ENCODE measurements at regions not wholly inside any gene's neighbourhood (a gene's known extent, or its start where the extent isn't known, plus 50 kb on each side); places are given as distances from the start of the nearest gene placed in this dataset.

DNA sequence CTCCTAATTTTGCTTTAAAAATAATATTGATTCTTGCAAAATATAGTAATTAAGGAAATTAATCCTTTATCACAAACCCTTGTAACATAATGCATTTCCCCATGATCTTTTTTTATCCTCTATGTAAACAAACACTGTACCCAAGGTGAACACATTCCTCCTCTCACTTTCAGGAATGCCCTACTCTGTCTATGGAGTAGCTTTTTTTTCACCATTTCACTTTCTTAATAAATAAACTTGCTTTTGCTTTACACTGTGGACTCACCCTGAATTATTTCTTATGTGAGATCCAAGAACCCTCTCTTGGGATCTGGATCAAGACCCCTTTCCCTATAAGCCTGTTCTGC, 90.5 kb upstream of the LRRN1 start:
- H3K27me3 ChIP-seq (ENCODE audit: insufficient read depth, low read depth, severe bottlenecking), result no peaks in the 10 kb centered on the region
- H3K36me3 ChIP-seq, result no peaks in the 10 kb centered on the region
- H3K9me3 ChIP-seq (ENCODE audit: severe bottlenecking), result no peaks in the 10 kb centered on the region
- H3K4me3 ChIP-seq (ENCODE audit: low read depth, low read length), result no peak overlapping the region
- TF ChIP-seq, protein P1, sequence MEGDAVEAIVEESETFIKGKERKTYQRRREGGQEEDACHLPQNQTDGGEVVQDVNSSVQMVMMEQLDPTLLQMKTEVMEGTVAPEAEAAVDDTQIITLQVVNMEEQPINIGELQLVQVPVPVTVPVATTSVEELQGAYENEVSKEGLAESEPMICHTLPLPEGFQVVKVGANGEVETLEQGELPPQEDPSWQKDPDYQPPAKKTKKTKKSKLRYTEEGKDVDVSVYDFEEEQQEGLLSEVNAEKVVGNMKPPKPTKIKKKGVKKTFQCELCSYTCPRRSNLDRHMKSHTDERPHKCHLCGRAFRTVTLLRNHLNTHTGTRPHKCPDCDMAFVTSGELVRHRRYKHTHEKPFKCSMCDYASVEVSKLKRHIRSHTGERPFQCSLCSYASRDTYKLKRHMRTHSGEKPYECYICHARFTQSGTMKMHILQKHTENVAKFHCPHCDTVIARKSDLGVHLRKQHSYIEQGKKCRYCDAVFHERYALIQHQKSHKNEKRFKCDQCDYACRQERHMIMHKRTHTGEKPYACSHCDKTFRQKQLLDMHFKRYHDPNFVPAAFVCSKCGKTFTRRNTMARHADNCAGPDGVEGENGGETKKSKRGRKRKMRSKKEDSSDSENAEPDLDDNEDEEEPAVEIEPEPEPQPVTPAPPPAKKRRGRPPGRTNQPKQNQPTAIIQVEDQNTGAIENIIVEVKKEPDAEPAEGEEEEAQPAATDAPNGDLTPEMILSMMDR (IDR thresholded peaks at IDR 0.05; ENCODE audit: low read depth, low read length), result no peak
- no peak for DNase-seq
- H3K27ac ChIP-seq, result no peak overlapping the region

DNA sequence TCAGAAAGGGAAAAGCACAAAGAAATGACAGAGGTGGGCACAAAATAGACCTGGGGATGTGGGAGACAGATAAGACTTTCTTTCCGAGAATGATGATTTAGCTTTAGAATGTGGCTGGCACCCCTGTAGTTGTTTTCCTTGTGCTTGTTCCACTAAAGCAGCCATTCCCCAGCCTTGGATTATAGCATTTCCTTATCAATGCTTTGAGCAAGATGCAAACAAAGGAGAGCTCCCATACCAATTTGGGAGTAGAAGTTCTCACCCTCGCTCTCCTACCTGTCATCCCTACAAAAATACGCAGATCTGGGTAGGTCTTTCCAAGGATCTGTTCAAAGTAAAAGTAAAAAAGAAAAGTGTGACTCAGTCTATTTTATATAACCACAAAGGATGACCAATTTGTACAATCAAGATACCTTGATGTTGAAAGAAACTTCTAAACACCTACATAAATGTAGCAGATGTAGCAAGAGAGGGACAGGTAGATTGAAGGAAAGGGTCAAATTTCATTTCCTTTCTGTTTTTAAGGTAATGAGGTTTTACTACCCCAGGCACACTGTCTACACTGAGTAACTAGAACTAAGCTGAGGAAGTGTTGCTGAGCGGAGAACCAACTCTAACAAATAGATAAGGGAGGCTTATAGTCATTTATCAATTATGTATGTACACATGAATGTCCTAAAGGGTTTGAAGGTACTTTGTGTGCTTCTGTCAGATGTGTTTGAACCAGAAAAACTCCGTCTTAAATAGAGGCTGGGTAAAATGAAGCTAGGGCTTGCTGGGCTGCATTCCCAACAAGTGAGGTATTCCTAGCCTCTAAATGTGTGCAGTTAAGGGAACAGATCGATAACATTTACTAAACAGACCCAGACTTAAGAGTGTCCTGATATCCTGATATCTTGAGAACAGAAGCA, 91.1 kb upstream of the LRRN1 start:
- TF ChIP-seq, protein P1 (IDR thresholded peaks at IDR 0.05; ENCODE audit: low read depth, low read length), result no peak
- no peak for DNase-seq
- Histone ChIP-seq H3K36me3 (no peaks in the 10 kb centered on the region), H3K4me3 (ENCODE audit: low read depth, low read length) (no peak overlapping the region), H3K27ac (no peak overlapping the region), H3K9me3 (ENCODE audit: severe bottlenecking) (no peaks in the 10 kb centered on the region), H3K27me3 (ENCODE audit: insufficient read depth, low read depth, severe bottlenecking) (no peaks in the 10 kb centered on the region)

DNA sequence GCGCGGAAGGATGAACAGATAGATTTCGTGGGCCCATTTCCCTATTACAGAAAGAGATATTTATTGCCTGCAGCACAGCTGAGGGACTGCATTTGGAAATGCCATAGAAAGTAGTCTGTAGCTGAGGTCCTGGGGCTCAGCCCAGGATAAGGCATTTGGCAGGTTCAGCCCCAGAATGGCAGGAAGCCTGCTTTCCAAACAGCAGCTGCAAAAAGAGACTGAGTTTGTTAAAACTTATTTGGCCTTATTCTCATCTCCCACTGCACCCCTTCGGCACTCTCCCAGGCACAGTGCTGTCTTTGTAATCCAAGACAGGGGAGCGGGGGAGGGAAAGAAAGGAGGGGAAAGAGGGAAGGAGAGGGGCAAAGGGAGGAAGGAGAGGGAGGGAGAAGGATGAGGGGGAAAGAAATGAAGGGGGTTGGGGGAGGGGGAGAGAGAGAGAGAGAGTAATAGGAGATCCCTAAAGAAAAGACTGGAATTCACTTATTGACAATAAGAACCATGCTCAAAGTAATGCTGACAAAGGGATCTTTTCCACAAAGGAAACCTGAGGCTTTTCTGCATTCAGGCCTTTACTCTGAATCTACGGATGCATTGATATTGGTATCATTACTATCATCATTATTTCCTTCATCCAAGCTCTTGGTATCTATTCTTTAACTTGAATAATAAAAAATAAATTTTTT, 94.0 kb upstream of the LRRN1 start:
- no peak for DNase-seq
- TF ChIP-seq, protein P1 (IDR thresholded peaks at IDR 0.05; ENCODE audit: low read depth, low read length), result no peak
- Histone ChIP-seq H3K27me3 (ENCODE audit: insufficient read depth, low read depth, severe bottlenecking) (no peaks in the 10 kb centered on the region), H3K36me3 (no peaks in the 10 kb centered on the region), H3K9me3 (ENCODE audit: severe bottlenecking) (no peaks in the 10 kb centered on the region), H3K4me3 (ENCODE audit: low read depth, low read length) (no peak overlapping the region), H3K27ac (no peak overlapping the region)

DNA sequence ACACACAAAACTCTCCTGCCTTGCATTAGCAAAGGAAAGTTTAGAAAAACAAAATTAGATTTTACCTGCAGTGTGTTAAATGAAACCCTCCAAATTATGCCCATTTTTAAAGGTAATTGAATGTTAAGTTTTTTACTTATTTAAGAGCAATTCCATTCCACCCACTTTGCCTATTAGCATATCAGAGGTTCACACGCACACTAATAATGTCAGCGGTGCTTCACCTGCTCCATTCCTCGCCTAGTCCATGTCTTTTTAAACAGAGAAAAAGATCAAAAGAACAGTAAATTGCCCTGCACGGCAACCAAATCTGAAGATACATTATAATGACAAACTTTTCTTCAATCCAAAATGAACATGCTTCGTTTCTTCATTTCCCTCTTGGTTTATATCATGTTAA, 97.3 kb upstream of the LRRN1 start:
- H3K36me3 ChIP-seq, result no peaks in the 10 kb centered on the region
- TF ChIP-seq, protein P1 (IDR thresholded peaks at IDR 0.05; ENCODE audit: low read depth, low read length), result no peak
- DNase-seq, result no peak
- no peak overlapping the region for H3K27ac ChIP-seq
- H3K9me3 ChIP-seq (ENCODE audit: severe bottlenecking), result no peaks in the 10 kb centered on the region
- H3K27me3 ChIP-seq (ENCODE audit: insufficient read depth, low read depth, severe bottlenecking), result no peaks in the 10 kb centered on the region
- H3K4me3 ChIP-seq (ENCODE audit: low read depth, low read length), result no peak overlapping the region

DNA sequence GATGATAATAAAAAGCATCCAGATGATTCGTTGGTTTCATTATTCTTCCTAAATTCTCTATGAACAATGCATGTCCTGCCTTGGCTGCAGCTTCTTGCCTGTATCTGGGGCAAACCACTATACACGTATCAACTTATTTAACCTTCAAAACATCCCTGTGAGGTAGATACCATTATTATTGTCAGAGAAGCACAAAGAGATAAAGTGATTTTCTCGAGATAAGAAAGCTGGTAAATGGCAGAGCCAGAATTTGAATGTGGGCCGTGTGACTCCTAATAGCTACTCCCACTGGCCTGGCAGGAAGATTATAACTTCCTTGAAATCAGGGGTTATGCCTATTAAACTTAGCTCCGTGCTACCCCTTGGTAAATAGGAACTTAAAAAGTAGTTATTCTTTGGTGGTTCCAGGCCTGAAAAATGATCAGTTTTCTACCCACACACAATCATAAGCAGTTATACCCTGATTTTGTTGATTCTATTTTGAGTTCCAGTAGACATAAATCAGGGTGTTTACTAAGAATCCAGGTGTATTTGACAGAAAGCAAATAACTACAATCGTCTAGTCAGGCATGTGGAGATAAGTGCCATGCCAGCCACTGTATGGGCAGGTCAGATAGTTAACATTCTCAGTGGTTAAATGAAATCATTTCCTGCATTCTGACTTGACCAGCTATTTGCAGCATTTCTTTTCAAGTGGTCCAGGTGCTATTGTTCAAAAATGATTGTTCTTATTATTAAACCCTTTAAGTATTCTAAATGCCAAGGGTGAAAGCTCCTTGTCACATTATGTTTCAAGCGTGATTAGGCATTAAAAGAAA, 99.2 kb upstream of the LRRN1 start:
- TF ChIP-seq, protein P1 (IDR thresholded peaks at IDR 0.05; ENCODE audit: low read depth, low read length), result no peak
- H3K27me3 ChIP-seq (ENCODE audit: insufficient read depth, low read depth, severe bottlenecking), result no peaks in the 10 kb centered on the region
- no peak overlapping the region for H3K27ac ChIP-seq
- no peaks in the 10 kb centered on the region for H3K9me3 ChIP-seq (ENCODE audit: severe bottlenecking)
- no peaks in the 10 kb centered on the region for H3K36me3 ChIP-seq
- no peak overlapping the region for H3K4me3 ChIP-seq (ENCODE audit: low read depth, low read length)
- DNase-seq, result no peak
